IPS-18a (cell line): ENCODE measurements at regions not wholly inside any gene's neighbourhood (a gene's known extent, or its start where the extent isn't known, plus 50 kb on each side); places are given as distances from the start of the nearest gene placed in this dataset.

ENCODE experiments used
- H3K27ac ChIP-seq: one replicate; pipeline ENCODE4 v1.5.1; 2013; ENCODE audit warnings: low read length
- H3K27me3 ChIP-seq: one replicate; pipeline ENCODE4 v1.6.1; 2013; ENCODE audit warnings: mild to moderate bottlenecking, low read length; ENCODE audit not compliant: control insufficient read depth, insufficient read depth
- H3K36me3 ChIP-seq: one replicate; pipeline ENCODE4 v1.6.1; 2013; ENCODE audit warnings: low read depth, low read length; ENCODE audit not compliant: control insufficient read depth
- H3K4me1 ChIP-seq: one replicate; pipeline ENCODE4 v1.6.1; 2013; ENCODE audit warnings: low read depth, low read length; ENCODE audit not compliant: control insufficient read depth
- H3K4me3 ChIP-seq: one replicate; pipeline ENCODE4 v1.5.1; 2013; ENCODE audit warnings: low read length
- H3K9ac ChIP-seq: one replicate; pipeline ENCODE4 v1.6.1; 2013; ENCODE audit warnings: mild to moderate bottlenecking, low read length, moderate library complexity
- H3K9me3 ChIP-seq: one replicate; pipeline ENCODE4 v1.6.1; 2013; ENCODE audit warnings: low read depth, low read length; ENCODE audit not compliant: control insufficient read depth

- Histone ChIP-seq H3K27me3 (no peaks in the 10 kb centered on the region), H3K9ac (no peak overlapping the region), H3K36me3 (no peaks in the 10 kb centered on the region), H3K4me3 (no peak overlapping the region), H3K9me3 (no peaks in the 10 kb centered on the region), H3K4me1 (peaks cover 17% of the 10 kb centered on the region), H3K27ac (no peak overlapping the region)
Observed at GRCh38 chr4:177118596-177118995, 191.1 kb upstream of the NEIL3 start.

- no peaks in the 10 kb centered on the region for H3K27me3 ChIP-seq
- no peak overlapping the region for H3K9ac ChIP-seq
- H3K4me1 ChIP-seq: peaks cover 17% of the 10 kb centered on the region
- no peak overlapping the region for H3K27ac ChIP-seq
- no peaks in the 10 kb centered on the region for H3K9me3 ChIP-seq
- H3K4me3 ChIP-seq: no peak overlapping the region
- H3K36me3 ChIP-seq: no peaks in the 10 kb centered on the region
Observed at GRCh38 chr4:177119021-177119471, 190.6 kb upstream of the NEIL3 start.

GRCh38 chr4:177119691-177120090 is 190.0 kb upstream of the NEIL3 start:
- Histone ChIP-seq H3K9ac (no peak overlapping the region), H3K27me3 (no peaks in the 10 kb centered on the region), H3K27ac (no peak overlapping the region), H3K36me3 (no peaks in the 10 kb centered on the region), H3K4me3 (no peak overlapping the region), H3K9me3 (no peaks in the 10 kb centered on the region), H3K4me1 (peaks cover 17% of the 10 kb centered on the region)

GRCh38 chr4:177123811-177124210 is 185.9 kb upstream of the NEIL3 start:
- no peak overlapping the region for H3K9ac ChIP-seq
- H3K36me3 ChIP-seq: no peaks in the 10 kb centered on the region
- H3K27ac ChIP-seq: no peak overlapping the region
- peaks cover 7% of the 10 kb centered on the region for H3K9me3 ChIP-seq
- H3K4me1 ChIP-seq: no peaks in the 10 kb centered on the region
- no peaks in the 10 kb centered on the region for H3K27me3 ChIP-seq
- no peak overlapping the region for H3K4me3 ChIP-seq

- Histone ChIP-seq H3K27ac (no peak overlapping the region), H3K9ac (no peak overlapping the region), H3K9me3 (peaks cover 7% of the 10 kb centered on the region), H3K4me3 (no peak overlapping the region), H3K36me3 (no peaks in the 10 kb centered on the region), H3K4me1 (no peaks in the 10 kb centered on the region), H3K27me3 (no peaks in the 10 kb centered on the region)
Observed at GRCh38 chr4:177124349-177125064, 185.2 kb upstream of the NEIL3 start.

GRCh38 chr4:177125656-177126055 is 184.0 kb upstream of the NEIL3 start:
- Histone ChIP-seq H3K4me3 (no peak overlapping the region), H3K9ac (no peak overlapping the region), H3K27me3 (no peaks in the 10 kb centered on the region), H3K9me3 (peaks cover 12% of the 10 kb centered on the region), H3K27ac (no peak overlapping the region), H3K36me3 (no peaks in the 10 kb centered on the region), H3K4me1 (no peaks in the 10 kb centered on the region)

- Histone ChIP-seq H3K9me3 (peaks cover 12% of the 10 kb centered on the region), H3K27ac (no peak overlapping the region), H3K9ac (no peak overlapping the region), H3K27me3 (no peaks in the 10 kb centered on the region), H3K4me3 (no peak overlapping the region), H3K36me3 (no peaks in the 10 kb centered on the region), H3K4me1 (no peaks in the 10 kb centered on the region)
Observed at GRCh38 chr4:177127658-177128057, 182.0 kb upstream of the NEIL3 start.

GRCh38 chr4:177128306-177128705 is 181.4 kb upstream of the NEIL3 start:
- H3K9ac ChIP-seq: no peak overlapping the region
- H3K4me3 ChIP-seq: no peak overlapping the region
- H3K9me3 ChIP-seq: peaks cover 12% of the 10 kb centered on the region
- no peak overlapping the region for H3K27ac ChIP-seq
- H3K4me1 ChIP-seq: no peaks in the 10 kb centered on the region
- H3K36me3 ChIP-seq: no peaks in the 10 kb centered on the region
- no peaks in the 10 kb centered on the region for H3K27me3 ChIP-seq

GRCh38 chr4:177131736-177132135 is 177.9 kb upstream of the NEIL3 start:
- Histone ChIP-seq H3K4me1 (no peaks in the 10 kb centered on the region), H3K9ac (no peak overlapping the region), H3K27me3 (no peaks in the 10 kb centered on the region), H3K27ac (no peak overlapping the region), H3K4me3 (no peak overlapping the region), H3K9me3 (peaks cover 12% of the 10 kb centered on the region), H3K36me3 (no peaks in the 10 kb centered on the region)

- no peaks in the 10 kb centered on the region for H3K27me3 ChIP-seq
- H3K4me1 ChIP-seq: no peaks in the 10 kb centered on the region
- H3K27ac ChIP-seq: no peak overlapping the region
- no peaks in the 10 kb centered on the region for H3K36me3 ChIP-seq
- H3K9me3 ChIP-seq: peaks cover 2% of the 10 kb centered on the region
- no peak overlapping the region for H3K9ac ChIP-seq
- no peak overlapping the region for H3K4me3 ChIP-seq
Observed at GRCh38 chr4:177147668-177148067, 162.0 kb upstream of the NEIL3 start.

- Histone ChIP-seq H3K27ac (no peak overlapping the region), H3K27me3 (no peaks in the 10 kb centered on the region), H3K9me3 (peaks cover 4% of the 10 kb centered on the region), H3K4me3 (no peak overlapping the region), H3K9ac (no peak overlapping the region), H3K4me1 (no peaks in the 10 kb centered on the region), H3K36me3 (no peaks in the 10 kb centered on the region)
Observed at GRCh38 chr4:177155454-177155853, 154.2 kb upstream of the NEIL3 start.

GRCh38 chr4:177159600-177159999 is 150.1 kb upstream of the NEIL3 start:
- no peak overlapping the region for H3K27ac ChIP-seq
- H3K9ac ChIP-seq: no peak overlapping the region
- no peaks in the 10 kb centered on the region for H3K36me3 ChIP-seq
- H3K4me3 ChIP-seq: no peak overlapping the region
- no peaks in the 10 kb centered on the region for H3K4me1 ChIP-seq
- no peaks in the 10 kb centered on the region for H3K9me3 ChIP-seq
- H3K27me3 ChIP-seq: no peaks in the 10 kb centered on the region
